ENCODE measurements at regions not wholly inside any gene's neighbourhood (a gene's known extent, or its start where the extent isn't known, plus 50 kb on each side); places are given as distances from the start of the nearest gene placed in this dataset.

DNA sequence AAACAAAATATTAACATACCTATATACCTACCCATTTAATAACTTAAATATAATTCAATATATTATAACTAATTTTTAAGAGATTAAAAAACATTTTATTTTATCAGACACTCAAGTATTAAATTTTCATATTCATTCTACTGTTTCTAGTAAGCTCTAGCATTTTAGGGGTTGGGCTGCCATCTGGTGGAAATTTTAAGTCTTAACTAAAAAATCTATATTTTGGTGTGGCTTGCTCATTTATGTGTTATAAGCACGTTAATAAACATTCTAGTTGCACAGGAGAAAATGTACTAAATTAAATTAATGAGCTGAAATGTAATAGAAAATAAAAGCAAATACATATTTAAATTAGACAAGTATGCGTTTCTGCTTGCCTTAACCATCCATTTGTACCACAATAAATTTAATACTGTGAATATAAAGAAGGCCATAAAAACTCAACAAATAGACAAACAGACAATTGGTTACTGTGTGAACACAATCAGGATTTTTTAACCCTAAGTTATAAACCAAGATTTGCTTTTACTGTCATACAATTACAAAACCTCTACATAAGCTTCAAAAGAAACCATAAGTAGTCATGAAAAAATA, 1728.3 kb upstream of the CDH9 start:
- H3K27ac ChIP-seq (ENCODE audit: insufficient read depth, low read length) = no peak overlapping the region
- no peak overlapping the region for H3K4me3 ChIP-seq (replicated peaks in 1 of 4; ENCODE audit: control extremely low read depth in 1 of 4, insufficient read depth in 1 of 4, low read depth in 3 of 4, low read length in 4 of 4)
- DNase-seq (ENCODE audit: low read depth in 2 of 2) = peak; percentile 35

DNA sequence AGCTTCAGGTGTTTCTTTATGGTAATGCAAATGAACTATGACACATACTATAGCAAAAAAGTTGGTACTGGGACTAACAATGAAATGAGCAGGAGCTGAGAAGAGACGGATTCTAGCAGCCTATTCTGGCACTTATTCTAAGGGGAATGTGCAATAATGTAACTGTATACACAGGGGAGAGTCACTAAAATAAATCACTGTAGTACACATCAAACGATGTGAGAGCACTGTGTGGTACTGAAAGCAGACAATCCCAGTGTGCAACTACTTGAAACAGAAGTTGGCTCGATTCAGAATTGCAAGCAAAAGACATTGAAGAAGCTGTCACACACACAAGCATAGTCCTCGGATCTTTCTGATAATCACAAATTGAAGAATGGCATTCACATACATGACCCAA, 1713.0 kb upstream of the CDH9 start:
- Histone ChIP-seq H3K27ac (ENCODE audit: insufficient read depth, low read length) (no peak overlapping the region), H3K36me3 (ENCODE audit: control insufficient read depth, insufficient read depth, low read length) (no peaks in the 10 kb centered on the region), H3K79me2 (ENCODE audit: control insufficient read depth, insufficient read depth, low read length) (no peaks in the 10 kb centered on the region), H3K9ac (ENCODE audit: insufficient read depth, low read length) (no peak overlapping the region), H3K27me3 (ENCODE audit: control insufficient read depth, insufficient read depth, low read length) (no peaks in the 10 kb centered on the region), H3K4me3 (replicated peaks in 1 of 4; ENCODE audit: control extremely low read depth in 1 of 4, insufficient read depth in 1 of 4, low read depth in 3 of 4, low read length in 4 of 4) (no peak overlapping the region), H3K4me2 (ENCODE audit: extremely low read depth, insufficient read depth, low read length) (no peak overlapping the region), H3K9me3 (ENCODE audit: control insufficient read depth, insufficient read depth, low read depth, low read length) (no peaks in the 10 kb centered on the region), H2AFZ (ENCODE audit: low read length) (no peak overlapping the region), H3K4me1 (ENCODE audit: control insufficient read depth, extremely low read depth, insufficient read depth, low read length) (no peaks in the 10 kb centered on the region), H4K20me1 (ENCODE audit: control insufficient read depth, extremely low read depth, insufficient read depth, low read length) (no peaks in the 10 kb centered on the region)
- TF ChIP-seq, protein P1, sequence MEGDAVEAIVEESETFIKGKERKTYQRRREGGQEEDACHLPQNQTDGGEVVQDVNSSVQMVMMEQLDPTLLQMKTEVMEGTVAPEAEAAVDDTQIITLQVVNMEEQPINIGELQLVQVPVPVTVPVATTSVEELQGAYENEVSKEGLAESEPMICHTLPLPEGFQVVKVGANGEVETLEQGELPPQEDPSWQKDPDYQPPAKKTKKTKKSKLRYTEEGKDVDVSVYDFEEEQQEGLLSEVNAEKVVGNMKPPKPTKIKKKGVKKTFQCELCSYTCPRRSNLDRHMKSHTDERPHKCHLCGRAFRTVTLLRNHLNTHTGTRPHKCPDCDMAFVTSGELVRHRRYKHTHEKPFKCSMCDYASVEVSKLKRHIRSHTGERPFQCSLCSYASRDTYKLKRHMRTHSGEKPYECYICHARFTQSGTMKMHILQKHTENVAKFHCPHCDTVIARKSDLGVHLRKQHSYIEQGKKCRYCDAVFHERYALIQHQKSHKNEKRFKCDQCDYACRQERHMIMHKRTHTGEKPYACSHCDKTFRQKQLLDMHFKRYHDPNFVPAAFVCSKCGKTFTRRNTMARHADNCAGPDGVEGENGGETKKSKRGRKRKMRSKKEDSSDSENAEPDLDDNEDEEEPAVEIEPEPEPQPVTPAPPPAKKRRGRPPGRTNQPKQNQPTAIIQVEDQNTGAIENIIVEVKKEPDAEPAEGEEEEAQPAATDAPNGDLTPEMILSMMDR (conservative IDR thresholded peaks at IDR 0.05 in 1 of 2, IDR thresholded peaks at IDR 0.05 in 1 of 2; ENCODE audit: low read depth in 1 of 2, low read length in 2 of 2) = no peak
- no peak for TF ChIP-seq EZH2 (IDR thresholded peaks at IDR 0.05; ENCODE audit: low read length, missing control alignments)
- DNase-seq (ENCODE audit: low read depth in 2 of 2) = no peak

More for the DNA sequence above, 1728.3 kb upstream of the CDH9 start:
- TF ChIP-seq, protein P1 (conservative IDR thresholded peaks at IDR 0.05 in 1 of 2, IDR thresholded peaks at IDR 0.05 in 1 of 2; ENCODE audit: low read depth in 1 of 2, low read length in 2 of 2) = no peak
- TF ChIP-seq EZH2 (IDR thresholded peaks at IDR 0.05; ENCODE audit: low read length, missing control alignments) = no peak
- no peak overlapping the region for H3K9ac ChIP-seq (ENCODE audit: insufficient read depth, low read length)
- no peaks in the 10 kb centered on the region for H3K79me2 ChIP-seq (ENCODE audit: control insufficient read depth, insufficient read depth, low read length)
- no peaks in the 10 kb centered on the region for H3K4me1 ChIP-seq (ENCODE audit: control insufficient read depth, extremely low read depth, insufficient read depth, low read length)
- H4K20me1 ChIP-seq (ENCODE audit: control insufficient read depth, extremely low read depth, insufficient read depth, low read length) = no peaks in the 10 kb centered on the region
- no peak overlapping the region for H3K4me2 ChIP-seq (ENCODE audit: extremely low read depth, insufficient read depth, low read length)
- H3K36me3 ChIP-seq (ENCODE audit: control insufficient read depth, insufficient read depth, low read length) = no peaks in the 10 kb centered on the region
- H2AFZ ChIP-seq (ENCODE audit: low read length) = no peak overlapping the region
- no peaks in the 10 kb centered on the region for H3K9me3 ChIP-seq (ENCODE audit: control insufficient read depth, insufficient read depth, low read depth, low read length)
- no peaks in the 10 kb centered on the region for H3K27me3 ChIP-seq (ENCODE audit: control insufficient read depth, insufficient read depth, low read length)

DNA sequence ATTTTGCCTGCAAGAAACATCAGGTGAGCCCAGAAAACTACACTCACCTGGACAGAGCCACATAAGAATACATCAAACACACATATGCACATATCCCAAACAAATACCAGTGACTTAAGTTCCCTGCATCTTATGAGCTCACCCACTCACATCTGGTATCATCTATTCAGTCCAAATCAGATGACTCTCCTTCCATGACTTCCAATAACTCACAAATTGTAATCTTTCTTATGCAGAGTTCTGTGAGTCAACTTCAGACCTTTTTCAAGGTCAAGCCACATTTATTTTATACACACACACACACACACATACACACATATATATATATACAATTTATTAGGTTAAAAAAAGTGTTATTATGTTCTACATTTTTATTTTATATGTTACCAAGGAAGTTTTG, 1711.9 kb upstream of the CDH9 start:
- H3K9me3 ChIP-seq (ENCODE audit: control insufficient read depth, insufficient read depth, low read depth, low read length) = no peaks in the 10 kb centered on the region
- H4K20me1 ChIP-seq (ENCODE audit: control insufficient read depth, extremely low read depth, insufficient read depth, low read length) = no peaks in the 10 kb centered on the region
- no peak overlapping the region for H3K27ac ChIP-seq (ENCODE audit: insufficient read depth, low read length)
- peak in 1 of 2 donors; percentile 50 for DNase-seq (ENCODE audit: low read depth in 2 of 2)
- no peaks in the 10 kb centered on the region for H3K27me3 ChIP-seq (ENCODE audit: control insufficient read depth, insufficient read depth, low read length)
- H2AFZ ChIP-seq (ENCODE audit: low read length) = no peak overlapping the region
- H3K36me3 ChIP-seq (ENCODE audit: control insufficient read depth, insufficient read depth, low read length) = no peaks in the 10 kb centered on the region
- no peak for TF ChIP-seq EZH2 (IDR thresholded peaks at IDR 0.05; ENCODE audit: low read length, missing control alignments)
- TF ChIP-seq, protein P1 (conservative IDR thresholded peaks at IDR 0.05 in 1 of 2, IDR thresholded peaks at IDR 0.05 in 1 of 2; ENCODE audit: low read depth in 1 of 2, low read length in 2 of 2) = no peak
- H3K9ac ChIP-seq (ENCODE audit: insufficient read depth, low read length) = no peak overlapping the region
- H3K4me3 ChIP-seq (replicated peaks in 1 of 4; ENCODE audit: control extremely low read depth in 1 of 4, insufficient read depth in 1 of 4, low read depth in 3 of 4, low read length in 4 of 4) = no peak overlapping the region
- no peak overlapping the region for H3K4me2 ChIP-seq (ENCODE audit: extremely low read depth, insufficient read depth, low read length)
- no peaks in the 10 kb centered on the region for H3K4me1 ChIP-seq (ENCODE audit: control insufficient read depth, extremely low read depth, insufficient read depth, low read length)
- H3K79me2 ChIP-seq (ENCODE audit: control insufficient read depth, insufficient read depth, low read length) = no peaks in the 10 kb centered on the region

Data from fibroblast of lung (primary cell).